ENCODE measurements at regions not wholly inside any gene's neighbourhood (a gene's known extent, or its start where the extent isn't known, plus 50 kb on each side); places are given as distances from the start of the nearest gene placed in this dataset.
A peak's percentile ranks its signal among the peaks of the same experiment; 100 is the strongest.

DNA sequence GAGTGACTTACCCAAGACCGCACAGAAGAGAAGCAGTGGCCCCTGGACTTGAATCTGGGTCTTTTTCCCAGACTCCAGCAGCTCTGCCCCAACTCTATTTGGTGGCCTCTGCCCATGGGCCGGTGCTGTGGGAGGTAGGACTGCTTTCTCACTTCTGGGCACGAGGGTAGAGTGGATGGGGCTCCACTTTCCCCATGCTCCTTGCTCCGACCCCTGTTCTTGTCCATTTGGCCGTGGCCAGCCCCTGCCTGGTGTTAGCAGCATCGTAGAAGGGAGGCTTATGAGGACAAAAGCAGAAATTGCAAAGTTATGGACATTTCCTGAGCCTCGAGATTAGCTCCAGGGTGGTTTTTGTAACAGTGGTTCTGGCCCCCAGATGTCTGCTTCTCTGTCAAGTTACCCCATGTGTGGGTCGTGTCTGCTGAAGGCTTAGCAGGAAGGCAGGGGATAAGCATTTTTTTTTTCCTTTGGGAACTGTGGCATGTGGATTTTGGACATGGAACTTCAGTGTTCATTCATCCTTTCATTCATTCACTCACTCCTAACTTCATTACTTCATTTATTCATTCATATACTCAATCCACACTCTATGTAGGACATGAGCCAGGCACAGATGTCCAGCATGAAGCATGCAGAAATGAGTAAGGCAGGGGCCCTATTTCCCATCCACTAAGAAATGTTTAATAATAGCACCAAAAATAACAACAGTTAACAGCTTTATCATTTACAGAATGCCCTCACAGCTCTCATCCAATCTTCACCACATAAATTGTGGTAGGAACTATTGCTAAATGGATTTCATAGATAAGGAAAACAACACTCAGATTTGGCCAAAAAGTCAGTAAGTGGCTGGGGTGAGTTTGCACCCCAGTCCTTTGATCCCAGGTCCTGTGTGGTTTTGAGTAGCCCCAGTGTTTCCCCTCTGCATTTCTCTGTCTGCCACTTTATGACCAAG, 180.5 kb downstream of the OPA1 start:
- H4K20me1 ChIP-seq (replicated peaks in 1 of 2; ENCODE audit: control insufficient read depth in 1 of 2, insufficient read depth in 2 of 2, low read length in 2 of 2): no peaks in the 10 kb centered on the region
- no peaks in the 10 kb centered on the region for H3K36me3 ChIP-seq (ENCODE audit: control insufficient read depth in 2 of 4, insufficient read depth in 4 of 4, low read length in 3 of 4)
- H2BK15ac ChIP-seq (ENCODE audit: low read length): no peak overlapping the region
- no peak overlapping the region for H4K8ac ChIP-seq (ENCODE audit: extremely low read depth, insufficient read depth, low read length)
- H3K9me3 ChIP-seq (ENCODE audit: insufficient read depth in 2 of 2, low read depth in 1 of 2, low read length in 1 of 2): peaks cover 0 to 2% of the 10 kb centered on the region in 2 experiments; a peak in 1 of 4 replicates
- H3K4me1 ChIP-seq (replicated peaks in 1 of 4; ENCODE audit: control insufficient read depth in 3 of 4, insufficient read depth in 4 of 4, low read length in 3 of 4): peaks cover 19 to 29% (median 22%) of the 10 kb centered on the region in 4 experiments
- H2BK12ac ChIP-seq (ENCODE audit: low read depth, low read length): no peak overlapping the region
- H3K27ac ChIP-seq (ENCODE audit: low read depth, low read length): no peak overlapping the region
- TF ChIP-seq ZNF274 (IDR thresholded peaks at IDR 0.05; ENCODE audit: borderline replicate concordance, extremely low read depth, low read length) (no peak), KDM5A (IDR thresholded peaks at IDR 0.05; ENCODE audit: low read length) (no peak), CBX8 (IDR thresholded peaks at IDR 0.05; ENCODE audit: borderline replicate concordance, low read depth, low read length) (no peak), CTBP2 (IDR thresholded peaks at IDR 0.05; ENCODE audit: borderline replicate concordance, insufficient read depth, insufficient read length, low read length) (no peak), CHD2 (IDR thresholded peaks at IDR 0.05; ENCODE audit: low read length) (no peak), CEBPB (IDR thresholded peaks at IDR 0.05; ENCODE audit: low read depth, low read length) (no peak), KDM1A (IDR thresholded peaks at IDR 0.05; ENCODE audit: borderline replicate concordance, low read length) (no peak), TBP (IDR thresholded peaks at IDR 0.05; ENCODE audit: low read depth, low read length) (no peak), EZH2 (IDR thresholded peaks at IDR 0.05; ENCODE audit: low read depth, low read length, severe bottlenecking) (no peak)
- no peak overlapping the region for H3K4me2 ChIP-seq (ENCODE audit: insufficient read depth in 1 of 2, low read depth in 2 of 2, low read length in 2 of 2)
- no peaks in the 10 kb centered on the region for H3K23me2 ChIP-seq (ENCODE audit: low read depth, low read length)
- no peaks in the 10 kb centered on the region for H3K79me1 ChIP-seq (ENCODE audit: low read depth, low read length)
- no peak overlapping the region for H3K9ac ChIP-seq (replicated peaks in 1 of 4; ENCODE audit: extremely low read depth in 1 of 4, low read depth in 3 of 4, low read length in 3 of 4)
- H3K4ac ChIP-seq (replicated peaks; ENCODE audit: insufficient read length, low read depth, low read length): no peak overlapping the region
- H2BK5ac ChIP-seq (ENCODE audit: low read depth, low read length): no peak overlapping the region
- no peak overlapping the region for H3K14ac ChIP-seq (ENCODE audit: insufficient read length)
- no peak overlapping the region for H4K5ac ChIP-seq (ENCODE audit: insufficient read length, low read depth, low read length)
- H3K4me3 ChIP-seq (ENCODE audit: extremely low read depth in 1 of 4, insufficient read depth in 2 of 4, low read depth in 3 of 4, low read length in 4 of 4): no peak overlapping the region
- peaks cover 0 to 18% (median 15%) of the 10 kb centered on the region in 4 experiments; a peak in 5 of 7 replicates for H3K27me3 ChIP-seq (replicated peaks in 1 of 4; ENCODE audit: control insufficient read depth in 3 of 4, extremely low read depth in 1 of 4, insufficient read depth in 3 of 4, low read length in 3 of 4)
- no peak overlapping the region for H4K91ac ChIP-seq (replicated peaks; ENCODE audit: insufficient read length, low read length)
- H2BK20ac ChIP-seq (ENCODE audit: low read length): no peak overlapping the region
- ChIA-PET POLR2A (ENCODE audit: partially characterized antibody) (no interaction called here), CTCF (ENCODE audit: partially characterized antibody) (no interaction called here)
- no peak overlapping the region for H3K23ac ChIP-seq (ENCODE audit: insufficient read length)
- no peak overlapping the region; the same call in 1 of the 2 replicates for H3K18ac ChIP-seq (ENCODE audit: extremely low read depth, low read length)
- no peak overlapping the region for H3K56ac ChIP-seq (replicated peaks; ENCODE audit: insufficient read length, low read depth, low read length)
- no peak overlapping the region for H2BK120ac ChIP-seq (replicated peaks; ENCODE audit: low read depth, low read length)
- FAIRE-seq (no peak), DNase-seq (ENCODE audit: low read depth in 1 of 2, low spot score in 2 of 2) (peak in 1 of 2 experiments; percentile 20)
- no peak overlapping the region for H2AFZ ChIP-seq (ENCODE audit: low read length)
- no peaks in the 10 kb centered on the region for H3K79me2 ChIP-seq (ENCODE audit: control insufficient read depth in 1 of 2, insufficient read depth in 2 of 2, low read length in 2 of 2)
- 90% methylated on average over 8 of the region's 8 CpGs; no CpG with 5 or more reads in 1 of the 2 experiments for WGBS, 2 experiments (ENCODE audit: extremely low coverage in 1 of 2, insufficient coverage in 1 of 2, insufficient read length in 1 of 2, insufficient replicate concordance in 2 of 2, low coverage in 1 of 2, low lambda C conversion rate in 2 of 2, missing lambda C conversion rate in 1 of 2)
- H2AK5ac ChIP-seq (ENCODE audit: low read depth, low read length): no peak overlapping the region

Measured in H1 (cell line).